Type B pancreatic cell (in vitro differentiated cells): ENCODE measurements at regions not wholly inside any gene's neighbourhood (a gene's known extent, or its start where the extent isn't known, plus 50 kb on each side); places are given as distances from the start of the nearest gene placed in this dataset.
A peak's percentile ranks its signal among the peaks of the same experiment; 100 is the strongest.

ENCODE experiments used
- DNase-seq: peaks from one replicate; pipeline ENCODE4 v3.0.0; 2021; ENCODE audit warnings: mixed read lengths; ENCODE audit not compliant: unreplicated experiment; ENCODE audit errors: extremely low spot score
- H3K27ac Mint-ChIP-seq: 2 replicates; pipeline ENCODE4 v1.8.0; 2021; ENCODE audit warnings: mild to moderate bottlenecking, mixed read lengths
- H3K27me3 Mint-ChIP-seq: 2 replicates; pipeline ENCODE4 v1.8.0; 2021; ENCODE audit warnings: mixed read lengths
- H3K36me3 Mint-ChIP-seq: 2 replicates; pipeline ENCODE4 v1.8.0; 2021; ENCODE audit warnings: mixed read lengths
- H3K4me1 Mint-ChIP-seq: one replicate; pipeline ENCODE4 v1.8.0; 2021; ENCODE audit warnings: mixed read lengths; ENCODE audit not compliant: unreplicated experiment
- H3K4me3 Mint-ChIP-seq: 2 replicates; pipeline ENCODE4 v1.8.0; 2021; ENCODE audit warnings: mild to moderate bottlenecking, mixed read lengths
- H3K9me3 Mint-ChIP-seq: 2 replicates; pipeline ENCODE4 v1.8.0; 2021; ENCODE audit warnings: mixed read lengths
- CTCF ChIP-seq: fragments of 200-600 bp; sonication (generic); conservative IDR thresholded peaks from 2 replicates; pipeline ENCODE4 v1.5.0; 2021; ENCODE audit warnings: antibody characterized with exemption, mild to moderate bottlenecking

GRCh38 chr20:4083098-4083865 lies 65.3 kb upstream of the SMOX start:
- no peak overlapping the region for H3K27ac Mint-ChIP-seq

GRCh38 chr20:4082406-4083097 lies 66.1 kb upstream of the SMOX start:
- Mint-ChIP-seq H3K27ac (no peak overlapping the region), H3K4me1 (peaks cover 16% of the 10 kb centered on the region), H3K27me3 (peaks cover 4% of the 10 kb centered on the region), H3K9me3 (peaks cover 5% of the 10 kb centered on the region), H3K36me3 (peaks cover 3% of the 10 kb centered on the region), H3K4me3 (no peak overlapping the region)
- no peak for DNase-seq
- TF ChIP-seq CTCF, result no peak

More at GRCh38 chr20:4083098-4083865, 65.3 kb upstream of the SMOX start:
- Mint-ChIP-seq H3K4me3 (peak overlapping the region; percentile 13), H3K9me3 (peaks cover 5% of the 10 kb centered on the region), H3K27me3 (peaks cover 4% of the 10 kb centered on the region), H3K36me3 (peaks cover 3% of the 10 kb centered on the region), H3K4me1 (peaks cover 16% of the 10 kb centered on the region)
- TF ChIP-seq CTCF, result no peak
- no peak for DNase-seq

- Mint-ChIP-seq H3K4me1 (peaks cover 16% of the 10 kb centered on the region), H3K4me3 (no peak overlapping the region), H3K27ac (no peak overlapping the region), H3K27me3 (peaks cover 10% of the 10 kb centered on the region), H3K36me3 (peaks cover 3% of the 10 kb centered on the region), H3K9me3 (peaks cover 5% of the 10 kb centered on the region)
- no peak for DNase-seq
- no peak for TF ChIP-seq CTCF
Measured at GRCh38 chr20:4081421-4081820, 66.1 kb upstream of the RNF24 start.

- peak; percentile 1 for DNase-seq
- no peak for TF ChIP-seq CTCF
- no peak overlapping the region for H3K27ac Mint-ChIP-seq
Measured at GRCh38 chr20:4076671-4077070, 61.3 kb upstream of the RNF24 start.

GRCh38 chr20:4076033-4076432 lies 60.7 kb upstream of the RNF24 start:
- no peak for TF ChIP-seq CTCF
- peaks cover 9% of the 10 kb centered on the region for H3K4me1 Mint-ChIP-seq
- H3K4me3 Mint-ChIP-seq, result no peak overlapping the region
- no peaks in the 10 kb centered on the region for H3K9me3 Mint-ChIP-seq
- no peak for DNase-seq
- H3K27ac Mint-ChIP-seq, result no peak overlapping the region
- H3K27me3 Mint-ChIP-seq, result peaks cover 25% of the 10 kb centered on the region
- H3K36me3 Mint-ChIP-seq, result no peaks in the 10 kb centered on the region

More at GRCh38 chr20:4076671-4077070, 61.3 kb upstream of the RNF24 start:
- H3K4me1 Mint-ChIP-seq, result peaks cover 2% of the 10 kb centered on the region
- H3K36me3 Mint-ChIP-seq, result no peaks in the 10 kb centered on the region
- peaks cover 3% of the 10 kb centered on the region for H3K9me3 Mint-ChIP-seq
- H3K4me3 Mint-ChIP-seq, result no peak overlapping the region
- peaks cover 21% of the 10 kb centered on the region for H3K27me3 Mint-ChIP-seq
